Activated CD4-positive, alpha-beta T cell treated with anti-CD3 and anti-CD28 coated beads, Interleukin-10, Interleukin-2, amounts not matched to agents 100 ng/mL and 50 ng/mL, durations not matched to agents 16 hours and 8 hours (primary cell): ENCODE measurements at regions not wholly inside any gene's neighbourhood (a gene's known extent, or its start where the extent isn't known, plus 50 kb on each side); places are given as distances from the start of the nearest gene placed in this dataset.
A peak's percentile ranks its signal among the peaks of the same experiment; 100 is the strongest.

ENCODE experiments used
- DNase-seq: peaks from one replicate; pipeline ENCODE4 v3.0.0-alpha.2; 2020

GRCh38 chr9:86795047-86795442, 152.3 kb downstream of the GAS1 start:
- no peak for DNase-seq

- no peak for DNase-seq
These were observed 152.8 kb downstream of the GAS1 start for GRCh38 chr9:86794391-86795046.

- DNase-seq = peak; percentile 17
These were observed 155.2 kb downstream of the GAS1 start for GRCh38 chr9:86792136-86792535.

GRCh38 chr9:86790805-86791204, 156.5 kb downstream of the GAS1 start:
- no peak for DNase-seq

GRCh38 chr9:86788456-86788855, 158.8 kb downstream of the GAS1 start:
- no peak for DNase-seq

GRCh38 chr9:86783884-86784283, 163.4 kb downstream of the GAS1 start:
- DNase-seq = no peak

- DNase-seq = no peak
These were observed 164.5 kb downstream of the GAS1 start for GRCh38 chr9:86782831-86783230.

- no peak for DNase-seq
These were observed 168.5 kb downstream of the GAS1 start for GRCh38 chr9:86778761-86779160.

- no peak for DNase-seq
These were observed 171.6 kb downstream of the GAS1 start for GRCh38 chr9:86775718-86776117.

GRCh38 chr9:86774116-86774515, 173.2 kb downstream of the GAS1 start:
- no peak for DNase-seq

GRCh38 chr9:86773422-86773945, 173.8 kb downstream of the GAS1 start:
- DNase-seq = no peak

- no peak for DNase-seq
These were observed 174.7 kb downstream of the GAS1 start for GRCh38 chr9:86772635-86772993.

- DNase-seq = no peak
These were observed 175.2 kb downstream of the GAS1 start for GRCh38 chr9:86771941-86772634.

GRCh38 chr9:86771420-86771819, 175.9 kb downstream of the GAS1 start:
- no peak for DNase-seq

- DNase-seq = no peak
These were observed 178.6 kb downstream of the GAS1 start for GRCh38 chr9:86768709-86769108.

GRCh38 chr9:86768020-86768419, 179.3 kb downstream of the GAS1 start:
- DNase-seq = no peak

GRCh38 chr9:86767373-86767772, 179.9 kb downstream of the GAS1 start:
- DNase-seq = no peak

- no peak for DNase-seq
These were observed 180.4 kb downstream of the GAS1 start for GRCh38 chr9:86766912-86767311.

GRCh38 chr9:86766511-86766910, 180.8 kb downstream of the GAS1 start:
- no peak for DNase-seq

GRCh38 chr9:86765746-86766430, 181.4 kb downstream of the GAS1 start:
- no peak for DNase-seq

- no peak for DNase-seq
These were observed 182.5 kb downstream of the GAS1 start for GRCh38 chr9:86764671-86765343.

GRCh38 chr9:86764221-86764624, 183.1 kb downstream of the GAS1 start:
- DNase-seq = no peak

GRCh38 chr9:86763791-86764190, 183.5 kb downstream of the GAS1 start:
- DNase-seq = no peak

- DNase-seq = no peak
These were observed 190.0 kb downstream of the GAS1 start for GRCh38 chr9:86757382-86757720.
